GM19328 (cell line): ENCODE measurements at regions not wholly inside any gene's neighbourhood (a gene's known extent, or its start where the extent isn't known, plus 50 kb on each side); places are given as distances from the start of the nearest gene placed in this dataset.

Experiments used
- ATAC-seq: cut with Tn5 transposase; IDR thresholded peaks from one replicate; pipeline ENCODE4 v1.9.1; 2021; ENCODE audit warnings: mild to moderate bottlenecking, moderate library complexity; ENCODE audit not compliant: unreplicated experiment

- no peak for ATAC-seq
Observed at GRCh38 chr1:163712321-163712720, 390.6 kb downstream of the NUF2 start.

- no peak for ATAC-seq
Observed at GRCh38 chr1:163720294-163720693, 398.5 kb downstream of the NUF2 start.

- no peak for ATAC-seq
Observed at GRCh38 chr1:163725551-163725950, 403.8 kb downstream of the NUF2 start.

GRCh38 chr1:163730411-163730821, 408.7 kb downstream of the NUF2 start:
- no peak for ATAC-seq

- no peak for ATAC-seq
Observed at GRCh38 chr1:163737261-163737660, 415.5 kb downstream of the NUF2 start.

- ATAC-seq, result no peak
Observed at GRCh38 chr1:163744301-163744887, 422.6 kb downstream of the NUF2 start.

GRCh38 chr1:163745204-163745603, 423.4 kb downstream of the NUF2 start:
- no peak for ATAC-seq

- no peak for ATAC-seq
Observed at GRCh38 chr1:163747261-163747660, 425.5 kb downstream of the NUF2 start.

GRCh38 chr1:163747855-163748254, 426.1 kb downstream of the NUF2 start:
- no peak for ATAC-seq

- no peak for ATAC-seq
Observed at GRCh38 chr1:163758977-163759670, 437.4 kb downstream of the NUF2 start.

GRCh38 chr1:163761898-163762297, 440.1 kb downstream of the NUF2 start:
- no peak for ATAC-seq

- no peak for ATAC-seq
Observed at GRCh38 chr1:163766257-163766918, 444.6 kb downstream of the NUF2 start.

- no peak for ATAC-seq
Observed at GRCh38 chr1:163768576-163768975, 446.8 kb downstream of the NUF2 start.

GRCh38 chr1:163770265-163770664, 448.5 kb downstream of the NUF2 start:
- no peak for ATAC-seq

GRCh38 chr1:163771637-163772036, 449.9 kb downstream of the NUF2 start:
- ATAC-seq, result no peak

- ATAC-seq, result no peak
Observed at GRCh38 chr1:163772246-163772645, 450.5 kb downstream of the NUF2 start.

- ATAC-seq, result no peak
Observed at GRCh38 chr1:163773396-163773795, 451.6 kb downstream of the NUF2 start.

GRCh38 chr1:163774401-163774945, 452.7 kb downstream of the NUF2 start:
- ATAC-seq, result no peak

GRCh38 chr1:163774978-163775620, 453.3 kb downstream of the NUF2 start:
- ATAC-seq, result no peak

GRCh38 chr1:163777205-163777604, 455.5 kb downstream of the NUF2 start:
- ATAC-seq, result no peak

GRCh38 chr1:163781146-163781545, 459.4 kb downstream of the NUF2 start:
- ATAC-seq, result no peak
